ENCODE measurements at regions not wholly inside any gene's neighbourhood (a gene's known extent, or its start where the extent isn't known, plus 50 kb on each side); places are given as distances from the start of the nearest gene placed in this dataset.
A peak's percentile ranks its signal among the peaks of the same experiment; 100 is the strongest.

DNA sequence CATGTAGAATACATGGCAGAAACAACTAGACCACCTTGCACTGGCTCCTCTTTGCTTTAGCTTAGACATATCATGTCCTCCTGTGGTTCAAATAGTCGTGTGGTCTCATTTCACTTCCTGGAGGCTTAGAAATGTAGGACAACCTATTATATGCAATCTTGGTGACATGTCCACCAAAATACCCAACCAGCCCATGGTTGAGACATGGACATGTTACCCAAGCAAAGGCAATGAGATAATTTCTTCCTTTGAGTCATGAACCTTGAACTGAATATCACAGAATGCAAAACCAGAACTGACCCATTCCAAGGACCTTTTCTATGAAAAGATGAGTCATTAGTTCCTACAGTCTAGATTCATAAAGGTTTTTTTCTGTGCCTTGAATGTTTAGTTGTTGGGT lies 309.0 kb upstream of the MDFIC2 start:
- DNase-seq (ENCODE audit: low spot score), result no peak
- TF ChIP-seq EZH2 (IDR thresholded peaks at IDR 0.05; ENCODE audit: borderline replicate concordance, low read depth, low read length, poor library complexity, severe bottlenecking), result no peak
- TF ChIP-seq, protein P1, sequence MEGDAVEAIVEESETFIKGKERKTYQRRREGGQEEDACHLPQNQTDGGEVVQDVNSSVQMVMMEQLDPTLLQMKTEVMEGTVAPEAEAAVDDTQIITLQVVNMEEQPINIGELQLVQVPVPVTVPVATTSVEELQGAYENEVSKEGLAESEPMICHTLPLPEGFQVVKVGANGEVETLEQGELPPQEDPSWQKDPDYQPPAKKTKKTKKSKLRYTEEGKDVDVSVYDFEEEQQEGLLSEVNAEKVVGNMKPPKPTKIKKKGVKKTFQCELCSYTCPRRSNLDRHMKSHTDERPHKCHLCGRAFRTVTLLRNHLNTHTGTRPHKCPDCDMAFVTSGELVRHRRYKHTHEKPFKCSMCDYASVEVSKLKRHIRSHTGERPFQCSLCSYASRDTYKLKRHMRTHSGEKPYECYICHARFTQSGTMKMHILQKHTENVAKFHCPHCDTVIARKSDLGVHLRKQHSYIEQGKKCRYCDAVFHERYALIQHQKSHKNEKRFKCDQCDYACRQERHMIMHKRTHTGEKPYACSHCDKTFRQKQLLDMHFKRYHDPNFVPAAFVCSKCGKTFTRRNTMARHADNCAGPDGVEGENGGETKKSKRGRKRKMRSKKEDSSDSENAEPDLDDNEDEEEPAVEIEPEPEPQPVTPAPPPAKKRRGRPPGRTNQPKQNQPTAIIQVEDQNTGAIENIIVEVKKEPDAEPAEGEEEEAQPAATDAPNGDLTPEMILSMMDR (conservative IDR thresholded peaks at IDR 0.05; ENCODE audit: low read depth, low read length), result no peak
- no peaks in the 10 kb centered on the region for H3K4me1 ChIP-seq (ENCODE audit: insufficient read depth, low read length, poor library complexity, severe bottlenecking)
- CTCF ChIA-PET, result no interaction called here
- H3K9me3 ChIP-seq (ENCODE audit: low read depth, low read length, poor library complexity, severe bottlenecking), result no peaks in the 10 kb centered on the region
- H3K36me3 ChIP-seq (ENCODE audit: insufficient read depth, low read length, poor library complexity, severe bottlenecking), result no peaks in the 10 kb centered on the region
- H3K27me3 ChIP-seq (replicated peaks; ENCODE audit: insufficient read depth, low read depth, low read length, poor library complexity), result no peaks in the 10 kb centered on the region
- no peak overlapping the region for H3K27ac ChIP-seq (ENCODE audit: low read depth, low read length, poor library complexity, severe bottlenecking)
- POLR2A ChIA-PET (ENCODE audit: low non-redundant PET), result no interaction called here
- no TSS peak for BruUV-seq (replicated peaks)
- intact Hi-C loops (cut with micrococcal nuclease; ENCODE audit: unreplicated experiment), result no loop called here
- no peak overlapping the region for H3K4me3 ChIP-seq (ENCODE audit: low read depth, low read length, poor library complexity, severe bottlenecking)

DNA sequence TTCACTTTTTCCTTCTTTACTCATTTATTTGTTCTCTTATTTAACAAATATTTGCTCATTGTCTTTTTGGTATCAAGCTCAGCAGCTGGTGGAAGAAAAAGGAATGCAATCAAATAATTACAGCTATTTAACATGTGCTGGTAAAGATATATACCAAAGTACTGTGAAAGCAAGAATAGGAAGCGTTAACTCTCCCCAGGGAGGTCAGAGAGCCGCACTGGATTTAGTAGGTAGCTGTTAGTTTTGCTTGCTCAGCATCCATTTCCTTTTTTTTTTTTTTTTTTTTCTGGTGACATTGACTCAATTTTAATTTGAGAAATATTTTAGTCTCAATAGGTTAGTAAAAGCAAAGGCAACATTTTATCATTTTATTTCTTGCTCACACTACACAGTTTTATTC lies 308.5 kb upstream of the MDFIC2 start:
- TF ChIP-seq EZH2 (IDR thresholded peaks at IDR 0.05; ENCODE audit: borderline replicate concordance, low read depth, low read length, poor library complexity, severe bottlenecking), result no peak
- TF ChIP-seq, protein P1 (conservative IDR thresholded peaks at IDR 0.05; ENCODE audit: low read depth, low read length), result no peak
- Histone ChIP-seq H3K27me3 (replicated peaks; ENCODE audit: insufficient read depth, low read depth, low read length, poor library complexity) (no peaks in the 10 kb centered on the region), H3K36me3 (ENCODE audit: insufficient read depth, low read length, poor library complexity, severe bottlenecking) (no peaks in the 10 kb centered on the region), H3K4me1 (ENCODE audit: insufficient read depth, low read length, poor library complexity, severe bottlenecking) (no peaks in the 10 kb centered on the region), H3K27ac (ENCODE audit: low read depth, low read length, poor library complexity, severe bottlenecking) (no peak overlapping the region), H3K9me3 (ENCODE audit: low read depth, low read length, poor library complexity, severe bottlenecking) (no peaks in the 10 kb centered on the region), H3K4me3 (ENCODE audit: low read depth, low read length, poor library complexity, severe bottlenecking) (no peak overlapping the region)
- peak; percentile 0 for DNase-seq (ENCODE audit: low spot score)
- POLR2A ChIA-PET (ENCODE audit: low non-redundant PET), result no interaction called here
- BruUV-seq (replicated peaks), result no TSS peak
- CTCF ChIA-PET, result no interaction called here
- intact Hi-C loops (cut with micrococcal nuclease; ENCODE audit: unreplicated experiment), result no loop called here

- ChIA-PET POLR2A (ENCODE audit: low non-redundant PET) (no interaction called here), CTCF (no interaction called here)
- H3K27me3 ChIP-seq (replicated peaks; ENCODE audit: insufficient read depth, low read depth, low read length, poor library complexity), result no peaks in the 10 kb centered on the region
- no peak for DNase-seq (ENCODE audit: low spot score)
- H3K4me3 ChIP-seq (ENCODE audit: low read depth, low read length, poor library complexity, severe bottlenecking), result no peak overlapping the region
- H3K4me1 ChIP-seq (ENCODE audit: insufficient read depth, low read length, poor library complexity, severe bottlenecking), result no peaks in the 10 kb centered on the region
- H3K9me3 ChIP-seq (ENCODE audit: low read depth, low read length, poor library complexity, severe bottlenecking), result no peaks in the 10 kb centered on the region
- H3K36me3 ChIP-seq (ENCODE audit: insufficient read depth, low read length, poor library complexity, severe bottlenecking), result no peaks in the 10 kb centered on the region
- BruUV-seq (replicated peaks), result no TSS peak
- H3K27ac ChIP-seq (ENCODE audit: low read depth, low read length, poor library complexity, severe bottlenecking), result no peak overlapping the region
- intact Hi-C loops (cut with micrococcal nuclease; ENCODE audit: unreplicated experiment), result no loop called here
- TF ChIP-seq EZH2 (IDR thresholded peaks at IDR 0.05; ENCODE audit: borderline replicate concordance, low read depth, low read length, poor library complexity, severe bottlenecking), result no peak
- TF ChIP-seq, protein P1 (conservative IDR thresholded peaks at IDR 0.05; ENCODE audit: low read depth, low read length), result no peak
Observed at GRCh38 chr3:70620367-70620766, 307.9 kb upstream of the MDFIC2 start.
